Loucy (cell line): ENCODE measurements at regions not wholly inside any gene's neighbourhood (a gene's known extent, or its start where the extent isn't known, plus 50 kb on each side); places are given as distances from the start of the nearest gene placed in this dataset.

ENCODE experiments used
- H2AFZ ChIP-seq: fragments of 200-600 bp; sonication (generic); 2 replicates; pipeline ENCODE4 v1.6.0; 2016; ENCODE audit warnings: antibody characterized with exemption, mild to moderate bottlenecking, low read length, moderate library complexity
- H3F3A ChIP-seq: fragments of 200-600 bp; 2 replicates; pipeline ENCODE4 v1.6.0; 2016; ENCODE audit warnings: antibody characterized with exemption, low read depth, mild to moderate bottlenecking
- H3K27me3 ChIP-seq: fragments of 200-600 bp; sonication (generic); 2 replicates; pipeline ENCODE4 v1.6.1; 2014; ENCODE audit warnings: low read length, mild to moderate bottlenecking; ENCODE audit not compliant: insufficient read depth, poor library complexity, severe bottlenecking
- H3K36me3 ChIP-seq: fragments of 200-600 bp; sonication (generic); 2 replicates; pipeline ENCODE4 v1.6.1; 2016; ENCODE audit warnings: low read length; ENCODE audit not compliant: insufficient read depth
- H3K4me1 ChIP-seq: fragments of 200-600 bp; sonication (generic); 2 replicates; pipeline ENCODE4 v1.5.1; 2014; ENCODE audit warnings: low read length, mild to moderate bottlenecking; ENCODE audit not compliant: insufficient read depth, poor library complexity, severe bottlenecking
- H3K4me2 ChIP-seq: fragments of 200-600 bp; sonication (generic); 2 replicates; pipeline ENCODE4 v1.6.0; 2014; ENCODE audit warnings: antibody characterized with exemption, low read length, low read depth, mild to moderate bottlenecking; ENCODE audit not compliant: poor library complexity, severe bottlenecking
- H3K4me3 ChIP-seq: fragments of 200-600 bp; sonication (generic); 2 replicates; pipeline ENCODE4 v1.5.1; 2014; ENCODE audit warnings: low read length, mild to moderate bottlenecking, mixed read lengths; ENCODE audit not compliant: poor library complexity, severe bottlenecking
- H3K79me2 ChIP-seq: fragments of 200-600 bp; sonication (generic); 2 replicates; pipeline ENCODE4 v1.6.1; 2014; ENCODE audit warnings: low read length; ENCODE audit not compliant: insufficient read depth
- H3K9ac ChIP-seq: fragments of 200-600 bp; sonication (generic); 2 replicates; pipeline ENCODE4 v1.6.0; 2014; ENCODE audit warnings: mild to moderate bottlenecking, low read depth, low read length, moderate library complexity; ENCODE audit not compliant: poor library complexity, severe bottlenecking
- H3K9me2 ChIP-seq: fragments of 200-600 bp; sonication (generic); replicated peaks from 2 replicates; pipeline ENCODE4 v1.6.1; 2016; ENCODE audit warnings: low read depth, low read length, mixed read lengths
- H3K9me3 ChIP-seq: fragments of 200-600 bp; sonication (generic); 2 replicates; pipeline ENCODE4 v1.6.1; 2014; ENCODE audit warnings: mild to moderate bottlenecking, antibody characterized with exemption, low read length, low read depth; ENCODE audit not compliant: insufficient read depth
- H4K20me1 ChIP-seq: fragments of 200-600 bp; sonication (generic); 2 replicates; pipeline ENCODE4 v1.6.0; 2014; ENCODE audit warnings: antibody characterized with exemption, low read length, mild to moderate bottlenecking; ENCODE audit not compliant: insufficient read depth, poor library complexity, severe bottlenecking
- EZH2phosphoT487 ChIP-seq: fragments of 200-600 bp; IDR thresholded peaks from 2 replicates; pipeline ENCODE4 v1.6.1; 2018; ENCODE audit warnings: antibody characterized with exemption, mild to moderate bottlenecking, moderate library complexity, borderline replicate concordance
- TF ChIP-seq, protein P1 (sequence below): fragments of 200-600 bp; sonication (generic); conservative IDR thresholded peaks from 2 replicates; pipeline ENCODE4 v1.5.1; 2014; ENCODE audit warnings: mild to moderate bottlenecking, antibody characterized with exemption, low read length

GRCh38 chr2:150609831-150610582 is 122.5 kb upstream of the RND3 start:
- Histone ChIP-seq H3K9me3 (no peaks in the 10 kb centered on the region), H4K20me1 (no peaks in the 10 kb centered on the region), H3K4me3 (no peak overlapping the region), H3K9me2 (no peaks in the 10 kb centered on the region), H3K4me1 (peaks cover 3% of the 10 kb centered on the region), H3K27me3 (no peaks in the 10 kb centered on the region), H3F3A (no peaks in the 10 kb centered on the region), H3K79me2 (no peaks in the 10 kb centered on the region), H2AFZ (no peak overlapping the region), H3K4me2 (no peak overlapping the region), H3K36me3 (no peaks in the 10 kb centered on the region), H3K9ac (no peak overlapping the region)
- TF ChIP-seq, protein P1, sequence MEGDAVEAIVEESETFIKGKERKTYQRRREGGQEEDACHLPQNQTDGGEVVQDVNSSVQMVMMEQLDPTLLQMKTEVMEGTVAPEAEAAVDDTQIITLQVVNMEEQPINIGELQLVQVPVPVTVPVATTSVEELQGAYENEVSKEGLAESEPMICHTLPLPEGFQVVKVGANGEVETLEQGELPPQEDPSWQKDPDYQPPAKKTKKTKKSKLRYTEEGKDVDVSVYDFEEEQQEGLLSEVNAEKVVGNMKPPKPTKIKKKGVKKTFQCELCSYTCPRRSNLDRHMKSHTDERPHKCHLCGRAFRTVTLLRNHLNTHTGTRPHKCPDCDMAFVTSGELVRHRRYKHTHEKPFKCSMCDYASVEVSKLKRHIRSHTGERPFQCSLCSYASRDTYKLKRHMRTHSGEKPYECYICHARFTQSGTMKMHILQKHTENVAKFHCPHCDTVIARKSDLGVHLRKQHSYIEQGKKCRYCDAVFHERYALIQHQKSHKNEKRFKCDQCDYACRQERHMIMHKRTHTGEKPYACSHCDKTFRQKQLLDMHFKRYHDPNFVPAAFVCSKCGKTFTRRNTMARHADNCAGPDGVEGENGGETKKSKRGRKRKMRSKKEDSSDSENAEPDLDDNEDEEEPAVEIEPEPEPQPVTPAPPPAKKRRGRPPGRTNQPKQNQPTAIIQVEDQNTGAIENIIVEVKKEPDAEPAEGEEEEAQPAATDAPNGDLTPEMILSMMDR = no peak
- TF ChIP-seq EZH2phosphoT487 = no peak

DNA sequence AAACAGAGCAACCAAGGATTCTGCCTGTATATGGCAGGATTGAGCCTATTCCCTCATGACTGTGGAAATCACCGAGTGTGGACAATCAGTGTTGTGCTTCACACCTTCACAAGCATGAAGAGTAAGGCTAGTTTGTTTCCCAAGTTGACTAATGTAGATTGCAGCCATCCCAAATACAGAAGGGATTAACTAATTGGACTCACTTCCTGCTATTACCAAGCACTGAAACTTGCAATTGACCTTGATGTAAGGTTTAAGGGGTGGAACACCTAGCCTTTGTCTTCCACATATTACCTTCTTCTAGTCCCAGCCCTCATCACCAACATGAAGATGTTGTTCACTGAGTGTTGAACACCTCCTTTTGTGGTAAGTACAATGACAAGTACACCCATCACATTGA is 120.9 kb upstream of the RND3 start:
- Histone ChIP-seq H3K36me3 (no peaks in the 10 kb centered on the region), H3K4me2 (no peak overlapping the region), H3K79me2 (no peaks in the 10 kb centered on the region), H3K9me2 (no peaks in the 10 kb centered on the region), H3K4me1 (peaks cover 3% of the 10 kb centered on the region), H3K27me3 (no peaks in the 10 kb centered on the region), H3F3A (no peaks in the 10 kb centered on the region), H3K9ac (no peak overlapping the region), H3K4me3 (no peak overlapping the region), H4K20me1 (no peaks in the 10 kb centered on the region), H2AFZ (0 out of 2 replicates have a peak overlapping the region, but pooled peaks have one; percentile 26), H3K9me3 (no peaks in the 10 kb centered on the region)
- no peak for TF ChIP-seq EZH2phosphoT487
- TF ChIP-seq, protein P1 = no peak

GRCh38 chr2:150607390-150607811 is 119.9 kb upstream of the RND3 start:
- H3K36me3 ChIP-seq = no peaks in the 10 kb centered on the region
- H3K4me3 ChIP-seq = no peak overlapping the region
- H3K9me3 ChIP-seq = no peaks in the 10 kb centered on the region
- H3F3A ChIP-seq = no peaks in the 10 kb centered on the region
- TF ChIP-seq, protein P1 = no peak
- TF ChIP-seq EZH2phosphoT487 = no peak
- no peak overlapping the region for H3K9ac ChIP-seq
- no peak overlapping the region for H2AFZ ChIP-seq
- no peaks in the 10 kb centered on the region for H3K27me3 ChIP-seq
- peaks cover 3% of the 10 kb centered on the region for H3K4me1 ChIP-seq
- H4K20me1 ChIP-seq = no peaks in the 10 kb centered on the region
- H3K9me2 ChIP-seq = no peaks in the 10 kb centered on the region
- no peak overlapping the region for H3K4me2 ChIP-seq
- no peaks in the 10 kb centered on the region for H3K79me2 ChIP-seq
